ENCODE measurements at regions not wholly inside any gene's neighbourhood (a gene's known extent, or its start where the extent isn't known, plus 50 kb on each side); places are given as distances from the start of the nearest gene placed in this dataset.
"Not testable (repeated sequence)": the region's sequence is repeated elsewhere in the genome, so short reads cannot be mapped to it uniquely, and the experiment has no call there.

- DNase-seq (ENCODE audit: extremely low spot score, unreplicated experiment), result no peak
- TF ChIP-seq CTCF (conservative IDR thresholded peaks at IDR 0.05), result no peak
- Mint-ChIP-seq H3K9me3 (no peaks in the 10 kb centered on the region), H3K4me3 (no peak overlapping the region), H3K36me3 (no peaks in the 10 kb centered on the region), H3K4me1 (ENCODE audit: unreplicated experiment) (no peaks in the 10 kb centered on the region), H3K27ac (no peak overlapping the region), H3K27me3 (no peaks in the 10 kb centered on the region)
Measured at GRCh38 chr4:43496602-43497001, 604.1 kb downstream of the GRXCR1 start.

GRCh38 chr4:43505823-43506222 is 613.3 kb downstream of the GRXCR1 start:
- not testable (repeated sequence) for H3K27me3 Mint-ChIP-seq; DNase-seq (ENCODE audit: extremely low spot score, unreplicated experiment); H3K27ac Mint-ChIP-seq; H3K36me3 Mint-ChIP-seq; H3K4me3 Mint-ChIP-seq; H3K4me1 Mint-ChIP-seq (ENCODE audit: unreplicated experiment); H3K9me3 Mint-ChIP-seq

GRCh38 chr4:43512253-43512652 is 619.7 kb downstream of the GRXCR1 start:
- H3K27me3 Mint-ChIP-seq, result no peaks in the 10 kb centered on the region
- no peaks in the 10 kb centered on the region for H3K4me1 Mint-ChIP-seq (ENCODE audit: unreplicated experiment)
- no peak for DNase-seq (ENCODE audit: extremely low spot score, unreplicated experiment)
- no peaks in the 10 kb centered on the region for H3K36me3 Mint-ChIP-seq
- no peaks in the 10 kb centered on the region for H3K9me3 Mint-ChIP-seq
- H3K27ac Mint-ChIP-seq, result no peak overlapping the region
- no peak overlapping the region for H3K4me3 Mint-ChIP-seq
- no peak for TF ChIP-seq CTCF (conservative IDR thresholded peaks at IDR 0.05)

GRCh38 chr4:43525646-43526045 is 633.1 kb downstream of the GRXCR1 start:
- H3K27me3 Mint-ChIP-seq, result no peaks in the 10 kb centered on the region
- no peak overlapping the region for H3K27ac Mint-ChIP-seq
- H3K4me1 Mint-ChIP-seq (ENCODE audit: unreplicated experiment), result no peaks in the 10 kb centered on the region
- TF ChIP-seq CTCF (conservative IDR thresholded peaks at IDR 0.05), result no peak
- no peaks in the 10 kb centered on the region for H3K9me3 Mint-ChIP-seq
- DNase-seq (ENCODE audit: extremely low spot score, unreplicated experiment), result no peak
- no peaks in the 10 kb centered on the region for H3K36me3 Mint-ChIP-seq
- no peak overlapping the region for H3K4me3 Mint-ChIP-seq

- Mint-ChIP-seq H3K4me1 (ENCODE audit: unreplicated experiment) (no peaks in the 10 kb centered on the region), H3K36me3 (no peaks in the 10 kb centered on the region), H3K9me3 (peaks cover 2% of the 10 kb centered on the region), H3K4me3 (no peak overlapping the region), H3K27me3 (no peaks in the 10 kb centered on the region), H3K27ac (no peak overlapping the region)
- no peak for TF ChIP-seq CTCF (conservative IDR thresholded peaks at IDR 0.05)
- DNase-seq (ENCODE audit: extremely low spot score, unreplicated experiment), result no peak
Measured at GRCh38 chr4:43547561-43547960, 655.0 kb downstream of the GRXCR1 start.

- Mint-ChIP-seq H3K27ac (no peak overlapping the region), H3K27me3 (no peaks in the 10 kb centered on the region), H3K36me3 (no peaks in the 10 kb centered on the region), H3K4me1 (ENCODE audit: unreplicated experiment) (no peaks in the 10 kb centered on the region), H3K4me3 (no peak overlapping the region), H3K9me3 (peaks cover 7% of the 10 kb centered on the region)
- DNase-seq (ENCODE audit: extremely low spot score, unreplicated experiment), result no peak
- no peak for TF ChIP-seq CTCF (conservative IDR thresholded peaks at IDR 0.05)
Measured at GRCh38 chr4:43550981-43551627, 658.6 kb downstream of the GRXCR1 start.
